ENCODE measurements at regions not wholly inside any gene's neighbourhood (a gene's known extent, or its start where the extent isn't known, plus 50 kb on each side); places are given as distances from the start of the nearest gene placed in this dataset.

DNA sequence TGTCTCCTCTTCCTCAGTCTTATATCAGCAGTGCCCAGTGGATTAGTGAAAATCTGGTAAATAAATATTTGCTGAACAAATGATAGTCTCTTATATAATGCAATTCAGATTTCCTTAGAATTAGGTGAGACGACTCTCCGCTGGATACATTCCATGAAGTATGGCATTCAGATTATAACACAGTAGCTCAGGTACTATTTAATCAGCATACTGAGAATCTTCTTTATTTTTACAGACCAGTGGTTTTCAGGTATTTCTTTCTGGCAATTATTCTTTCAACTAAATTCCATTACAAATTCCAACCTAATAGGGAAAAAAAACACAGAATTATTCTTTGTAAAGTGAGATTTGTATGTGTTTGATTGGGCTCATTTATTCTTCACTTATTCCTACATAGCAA is 435.5 kb downstream of the TAF11L14 start:
- ChIA-PET POLR2A (no interaction called here), CTCF (ENCODE audit: low intra/inter-chr PET ratio) (no interaction called here)
- Histone ChIP-seq H2AFZ (ENCODE audit: low read depth, low read length) (no peak overlapping the region), H3K9me3 (replicated peaks; ENCODE audit: control insufficient read depth, insufficient read depth, low read depth, low read length) (no peaks in the 10 kb centered on the region), H3K4me3 (no peak overlapping the region), H3K27ac (ENCODE audit: extremely low read depth, low read depth, low read length) (no peak overlapping the region), H4K20me1 (replicated peaks; ENCODE audit: control insufficient read depth, insufficient read depth, low read length) (no peaks in the 10 kb centered on the region), H3K36me3 (ENCODE audit: control insufficient read depth, insufficient read depth, low read length) (no peaks in the 10 kb centered on the region), H3K27me3 (ENCODE audit: control insufficient read depth in 2 of 2, insufficient read depth in 2 of 2, low read length in 2 of 2) (no peaks in the 10 kb centered on the region), H3K4me1 (replicated peaks in 1 of 2; ENCODE audit: control insufficient read depth in 2 of 2, insufficient read depth in 2 of 2, low read length in 2 of 2) (no peaks in the 10 kb centered on the region), H3K79me2 (ENCODE audit: control insufficient read depth, insufficient read depth, low read length) (no peaks in the 10 kb centered on the region), H3K9me1 (ENCODE audit: control insufficient read depth, insufficient read depth, low read length) (no peaks in the 10 kb centered on the region), H3K4me2 (ENCODE audit: insufficient read depth, low read length) (no peak overlapping the region), H3K9ac (ENCODE audit: insufficient read depth in 1 of 2, low read depth in 2 of 2, low read length in 2 of 2) (no peak overlapping the region)
- FAIRE-seq (no peak), DNase-seq (ENCODE audit: extremely low read depth in 1 of 4, low spot score in 3 of 4) (no peak), ATAC-seq (no peak)
- BruUV-seq (replicated peaks) = no TSS peak
- in situ Hi-C loops (cut with MboI) = no loop called here
- 0% methylated on average over 2 of the region's 2 CpGs for WGBS (ENCODE audit: insufficient coverage, low coverage, missing lambda C conversion rate)
- TF ChIP-seq, protein P1, sequence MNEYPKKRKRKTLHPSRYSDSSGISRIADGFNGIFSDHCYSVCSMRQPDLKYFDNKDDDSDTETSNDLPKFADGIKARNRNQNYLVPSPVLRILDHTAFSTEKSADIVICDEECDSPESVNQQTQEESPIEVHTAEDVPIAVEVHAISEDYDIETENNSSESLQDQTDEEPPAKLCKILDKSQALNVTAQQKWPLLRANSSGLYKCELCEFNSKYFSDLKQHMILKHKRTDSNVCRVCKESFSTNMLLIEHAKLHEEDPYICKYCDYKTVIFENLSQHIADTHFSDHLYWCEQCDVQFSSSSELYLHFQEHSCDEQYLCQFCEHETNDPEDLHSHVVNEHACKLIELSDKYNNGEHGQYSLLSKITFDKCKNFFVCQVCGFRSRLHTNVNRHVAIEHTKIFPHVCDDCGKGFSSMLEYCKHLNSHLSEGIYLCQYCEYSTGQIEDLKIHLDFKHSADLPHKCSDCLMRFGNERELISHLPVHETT (CRISPR knock-in tag; conservative IDR thresholded peaks at IDR 0.05 in 1 of 2, IDR thresholded peaks at IDR 0.05 in 1 of 2) = no peak
- TF ChIP-seq, protein P2, sequence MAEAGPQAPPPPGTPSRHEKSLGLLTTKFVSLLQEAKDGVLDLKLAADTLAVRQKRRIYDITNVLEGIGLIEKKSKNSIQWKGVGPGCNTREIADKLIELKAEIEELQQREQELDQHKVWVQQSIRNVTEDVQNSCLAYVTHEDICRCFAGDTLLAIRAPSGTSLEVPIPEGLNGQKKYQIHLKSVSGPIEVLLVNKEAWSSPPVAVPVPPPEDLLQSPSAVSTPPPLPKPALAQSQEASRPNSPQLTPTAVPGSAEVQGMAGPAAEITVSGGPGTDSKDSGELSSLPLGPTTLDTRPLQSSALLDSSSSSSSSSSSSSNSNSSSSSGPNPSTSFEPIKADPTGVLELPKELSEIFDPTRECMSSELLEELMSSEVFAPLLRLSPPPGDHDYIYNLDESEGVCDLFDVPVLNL (CRISPR knock-in tag; IDR thresholded peaks at IDR 0.05; ENCODE audit: low read depth) = no peak
- TF ChIP-seq, protein P3, sequence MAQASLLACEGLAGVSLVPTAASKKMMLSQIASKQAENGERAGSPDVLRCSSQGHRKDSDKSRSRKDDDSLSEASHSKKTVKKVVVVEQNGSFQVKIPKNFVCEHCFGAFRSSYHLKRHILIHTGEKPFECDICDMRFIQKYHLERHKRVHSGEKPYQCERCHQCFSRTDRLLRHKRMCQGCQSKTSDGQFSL (CRISPR knock-in tag; IDR thresholded peaks at IDR 0.05) = no peak
- TF ChIP-seq, protein P3 (tag; IDR thresholded peaks at IDR 0.05) = no peak
- TF ChIP-seq, protein P4, sequence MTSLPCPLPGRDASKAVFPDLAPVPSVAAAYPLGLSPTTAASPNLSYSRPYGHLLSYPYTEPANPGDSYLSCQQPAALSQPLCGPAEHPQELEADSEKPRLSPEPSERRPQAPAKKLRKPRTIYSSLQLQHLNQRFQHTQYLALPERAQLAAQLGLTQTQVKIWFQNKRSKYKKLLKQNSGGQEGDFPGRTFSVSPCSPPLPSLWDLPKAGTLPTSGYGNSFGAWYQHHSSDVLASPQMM (CRISPR knock-in tag; IDR thresholded peaks at IDR 0.05) = no peak
- intact Hi-C loops (cut with micrococcal nuclease) = no loop called here
